Prostate gland (tissue), 2 donors: ENCODE measurements at regions not wholly inside any gene's neighbourhood (a gene's known extent, or its start where the extent isn't known, plus 50 kb on each side); places are given as distances from the start of the nearest gene placed in this dataset.

Source experiments
- POLR2A ChIP-seq: fragments of 450-650 bp; IDR thresholded peaks from one replicate; pipeline ENCODE4 v1.6.1; 2016; ENCODE audit warnings: antibody characterized with exemption, mild to moderate bottlenecking
- POLR2AphosphoS5 ChIP-seq: sonication (generic); formaldehyde crosslinking; IDR thresholded peaks from one replicate; pipeline ENCODE4 v1.6.1; 2017; ENCODE audit warnings: antibody characterized with exemption
- TF ChIP-seq, protein P1 (sequence below), 4 experiments: fragments of 200-600 bp in 2 of 4; fragments of 450-650 bp in 2 of 4; sonication (generic) in 2 of 4; IDR thresholded peaks; 1 replicate in 3 of 4; 2 replicates in 1 of 4; pipeline ENCODE4 v1.5.1; 2016 to 2019; ENCODE audit warnings: antibody characterized with exemption in 4 of 4, mild to moderate bottlenecking in 2 of 4, moderate library complexity in 2 of 4

DNA sequence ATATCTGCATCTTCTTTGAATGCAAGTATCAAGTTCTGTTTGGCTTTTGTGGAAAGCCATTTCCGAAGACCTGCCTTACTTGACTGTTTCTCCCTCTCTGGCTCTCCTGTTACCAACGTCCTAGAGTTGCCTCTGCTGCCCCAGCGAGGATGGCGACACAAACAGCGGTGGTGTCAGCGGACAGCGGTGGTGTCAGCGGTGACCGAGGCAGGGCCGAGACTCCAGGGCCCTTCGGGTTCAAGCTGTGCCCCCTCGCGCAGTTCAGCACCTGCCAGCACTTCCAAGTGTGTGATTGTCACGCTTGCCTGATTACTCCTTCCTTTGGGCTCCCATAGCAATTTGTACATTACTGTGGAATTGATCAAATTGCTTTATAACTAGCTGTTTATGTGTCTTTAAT lies 336.9 kb upstream of the FAT1 start:
- TF ChIP-seq, protein P1, sequence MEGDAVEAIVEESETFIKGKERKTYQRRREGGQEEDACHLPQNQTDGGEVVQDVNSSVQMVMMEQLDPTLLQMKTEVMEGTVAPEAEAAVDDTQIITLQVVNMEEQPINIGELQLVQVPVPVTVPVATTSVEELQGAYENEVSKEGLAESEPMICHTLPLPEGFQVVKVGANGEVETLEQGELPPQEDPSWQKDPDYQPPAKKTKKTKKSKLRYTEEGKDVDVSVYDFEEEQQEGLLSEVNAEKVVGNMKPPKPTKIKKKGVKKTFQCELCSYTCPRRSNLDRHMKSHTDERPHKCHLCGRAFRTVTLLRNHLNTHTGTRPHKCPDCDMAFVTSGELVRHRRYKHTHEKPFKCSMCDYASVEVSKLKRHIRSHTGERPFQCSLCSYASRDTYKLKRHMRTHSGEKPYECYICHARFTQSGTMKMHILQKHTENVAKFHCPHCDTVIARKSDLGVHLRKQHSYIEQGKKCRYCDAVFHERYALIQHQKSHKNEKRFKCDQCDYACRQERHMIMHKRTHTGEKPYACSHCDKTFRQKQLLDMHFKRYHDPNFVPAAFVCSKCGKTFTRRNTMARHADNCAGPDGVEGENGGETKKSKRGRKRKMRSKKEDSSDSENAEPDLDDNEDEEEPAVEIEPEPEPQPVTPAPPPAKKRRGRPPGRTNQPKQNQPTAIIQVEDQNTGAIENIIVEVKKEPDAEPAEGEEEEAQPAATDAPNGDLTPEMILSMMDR (IDR thresholded peaks at IDR 0.05) = no peak
- TF ChIP-seq POLR2AphosphoS5 (no peak), POLR2A (no peak)
